ENCODE measurements at regions not wholly inside any gene's neighbourhood (a gene's known extent, or its start where the extent isn't known, plus 50 kb on each side); places are given as distances from the start of the nearest gene placed in this dataset.

DNA sequence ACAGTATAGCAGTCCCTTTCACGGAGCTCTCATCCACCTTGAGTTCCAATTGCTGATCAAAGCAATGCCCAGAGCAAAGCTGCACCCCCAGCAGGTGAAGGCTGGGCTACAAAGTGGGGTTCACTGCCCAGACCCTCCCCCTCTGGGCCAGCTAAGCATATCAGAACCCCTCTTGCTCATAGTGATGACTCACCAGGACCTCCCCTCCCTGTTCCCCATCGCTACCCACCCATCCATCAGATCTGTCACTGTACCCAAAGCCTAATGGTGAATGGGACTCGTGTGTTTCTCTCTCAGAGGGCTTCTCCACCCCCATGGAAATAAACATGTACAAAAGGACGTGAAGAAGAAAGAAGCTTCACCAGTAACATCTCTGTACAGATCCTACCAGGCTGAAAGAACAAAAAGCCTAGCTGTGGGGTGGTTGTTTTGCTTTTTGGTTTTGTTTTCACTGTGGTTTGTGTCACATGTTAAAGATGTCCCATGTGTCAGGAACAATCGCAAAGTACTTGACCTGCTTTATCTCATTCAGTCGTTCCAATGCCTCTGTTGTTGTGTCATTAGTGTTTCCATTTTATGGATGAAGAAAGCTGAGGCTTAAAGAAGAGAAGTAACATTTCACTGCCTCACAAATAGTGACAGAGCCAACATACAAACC lies 518.5 kb downstream of the CD83 start (continued):
- TF ChIP-seq, protein P1, sequence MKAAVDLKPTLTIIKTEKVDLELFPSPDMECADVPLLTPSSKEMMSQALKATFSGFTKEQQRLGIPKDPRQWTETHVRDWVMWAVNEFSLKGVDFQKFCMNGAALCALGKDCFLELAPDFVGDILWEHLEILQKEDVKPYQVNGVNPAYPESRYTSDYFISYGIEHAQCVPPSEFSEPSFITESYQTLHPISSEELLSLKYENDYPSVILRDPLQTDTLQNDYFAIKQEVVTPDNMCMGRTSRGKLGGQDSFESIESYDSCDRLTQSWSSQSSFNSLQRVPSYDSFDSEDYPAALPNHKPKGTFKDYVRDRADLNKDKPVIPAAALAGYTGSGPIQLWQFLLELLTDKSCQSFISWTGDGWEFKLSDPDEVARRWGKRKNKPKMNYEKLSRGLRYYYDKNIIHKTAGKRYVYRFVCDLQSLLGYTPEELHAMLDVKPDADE (IDR thresholded peaks at IDR 0.05) = no peak
- no peak for TF ChIP-seq EZH2phosphoT487 (IDR thresholded peaks at IDR 0.05; ENCODE audit: unreplicated experiment)
- TF ChIP-seq JUNB (IDR thresholded peaks at IDR 0.05; ENCODE audit: unreplicated experiment) = no peak
- no peak for TF ChIP-seq ZNF114 (CRISPR knock-in tag; IDR thresholded peaks at IDR 0.05)
- no peak for TF ChIP-seq EZH2 (IDR thresholded peaks at IDR 0.05; ENCODE audit: low read depth, unreplicated experiment)

DNA sequence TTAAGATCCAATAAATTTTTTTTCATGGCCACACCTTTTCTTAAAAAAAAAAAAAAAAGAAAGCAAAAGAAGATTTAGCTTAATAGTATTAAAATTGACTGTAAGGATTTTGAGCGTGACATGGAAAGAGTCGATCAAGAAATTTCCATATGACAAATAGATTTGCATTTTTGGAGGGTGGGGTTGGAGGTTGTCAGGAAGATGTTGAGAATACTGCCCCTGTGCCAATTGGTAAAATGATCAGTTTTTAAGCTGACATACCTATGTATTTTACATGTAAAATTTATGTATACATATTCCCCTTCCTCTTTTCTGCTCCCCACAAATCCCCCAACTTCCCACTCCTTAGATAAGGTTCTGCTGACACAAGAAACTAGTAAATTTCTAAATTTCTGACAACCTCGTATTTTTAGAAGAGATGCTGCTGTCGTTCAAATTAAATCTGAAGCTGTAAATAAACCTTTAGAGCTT lies 520.9 kb downstream of the CD83 start:
- peak overlapping the region; percentile 67 for H3K4me2 ChIP-seq
- no peak overlapping the region for H3K4me3 ChIP-seq
- no peaks in the 10 kb centered on the region for H3K36me3 ChIP-seq (ENCODE audit: insufficient read depth)
- peak overlapping the region; percentile 82 for H3K27ac Mint-ChIP-seq
- peak overlapping the region; percentile 91 for H3K27ac ChIP-seq (ENCODE audit: low read depth)
- H3K4me1 ChIP-seq (ENCODE audit: insufficient read depth) = peaks cover 54% of the 10 kb centered on the region
- ATAC-seq (no peak), DNase-seq (ENCODE audit: low spot score) (no peak)
- TF ChIP-seq, protein P2, sequence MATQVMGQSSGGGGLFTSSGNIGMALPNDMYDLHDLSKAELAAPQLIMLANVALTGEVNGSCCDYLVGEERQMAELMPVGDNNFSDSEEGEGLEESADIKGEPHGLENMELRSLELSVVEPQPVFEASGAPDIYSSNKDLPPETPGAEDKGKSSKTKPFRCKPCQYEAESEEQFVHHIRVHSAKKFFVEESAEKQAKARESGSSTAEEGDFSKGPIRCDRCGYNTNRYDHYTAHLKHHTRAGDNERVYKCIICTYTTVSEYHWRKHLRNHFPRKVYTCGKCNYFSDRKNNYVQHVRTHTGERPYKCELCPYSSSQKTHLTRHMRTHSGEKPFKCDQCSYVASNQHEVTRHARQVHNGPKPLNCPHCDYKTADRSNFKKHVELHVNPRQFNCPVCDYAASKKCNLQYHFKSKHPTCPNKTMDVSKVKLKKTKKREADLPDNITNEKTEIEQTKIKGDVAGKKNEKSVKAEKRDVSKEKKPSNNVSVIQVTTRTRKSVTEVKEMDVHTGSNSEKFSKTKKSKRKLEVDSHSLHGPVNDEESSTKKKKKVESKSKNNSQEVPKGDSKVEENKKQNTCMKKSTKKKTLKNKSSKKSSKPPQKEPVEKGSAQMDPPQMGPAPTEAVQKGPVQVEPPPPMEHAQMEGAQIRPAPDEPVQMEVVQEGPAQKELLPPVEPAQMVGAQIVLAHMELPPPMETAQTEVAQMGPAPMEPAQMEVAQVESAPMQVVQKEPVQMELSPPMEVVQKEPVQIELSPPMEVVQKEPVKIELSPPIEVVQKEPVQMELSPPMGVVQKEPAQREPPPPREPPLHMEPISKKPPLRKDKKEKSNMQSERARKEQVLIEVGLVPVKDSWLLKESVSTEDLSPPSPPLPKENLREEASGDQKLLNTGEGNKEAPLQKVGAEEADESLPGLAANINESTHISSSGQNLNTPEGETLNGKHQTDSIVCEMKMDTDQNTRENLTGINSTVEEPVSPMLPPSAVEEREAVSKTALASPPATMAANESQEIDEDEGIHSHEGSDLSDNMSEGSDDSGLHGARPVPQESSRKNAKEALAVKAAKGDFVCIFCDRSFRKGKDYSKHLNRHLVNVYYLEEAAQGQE (IDR thresholded peaks at IDR 0.05; ENCODE audit: unreplicated experiment) = no peak
- H3K27me3 Mint-ChIP-seq (ENCODE audit: insufficient read depth, low read depth, poor library complexity) = peaks cover 17% of the 10 kb centered on the region
- H3K27me3 ChIP-seq (ENCODE audit: insufficient read depth) = no peaks in the 10 kb centered on the region
- no peaks in the 10 kb centered on the region for H3K79me2 ChIP-seq (replicated peaks; ENCODE audit: insufficient read depth)
- H3K9me3 Mint-ChIP-seq = no peaks in the 10 kb centered on the region
- H3F3A ChIP-seq (replicated peaks; ENCODE audit: low read depth) = peaks cover 10% of the 10 kb centered on the region; the same call in 1 of the 2 replicates
- 0 out of 2 replicates have a peak, but pooled peaks cover 6% of the 10 kb centered on the region for H3K9me2 ChIP-seq (ENCODE audit: insufficient read depth)
- H4K20me1 ChIP-seq (replicated peaks; ENCODE audit: insufficient read depth) = no peaks in the 10 kb centered on the region
- H3K4me1 Mint-ChIP-seq = peaks cover 64% of the 10 kb centered on the region
- H3K4me3 Mint-ChIP-seq = no peak overlapping the region
- no peaks in the 10 kb centered on the region for H3K36me3 Mint-ChIP-seq (ENCODE audit: low read depth)
- H2AFZ ChIP-seq = no peak overlapping the region
